ENCODE measurements at regions not wholly inside any gene's neighbourhood (a gene's known extent, or its start where the extent isn't known, plus 50 kb on each side); places are given as distances from the start of the nearest gene placed in this dataset.

DNA sequence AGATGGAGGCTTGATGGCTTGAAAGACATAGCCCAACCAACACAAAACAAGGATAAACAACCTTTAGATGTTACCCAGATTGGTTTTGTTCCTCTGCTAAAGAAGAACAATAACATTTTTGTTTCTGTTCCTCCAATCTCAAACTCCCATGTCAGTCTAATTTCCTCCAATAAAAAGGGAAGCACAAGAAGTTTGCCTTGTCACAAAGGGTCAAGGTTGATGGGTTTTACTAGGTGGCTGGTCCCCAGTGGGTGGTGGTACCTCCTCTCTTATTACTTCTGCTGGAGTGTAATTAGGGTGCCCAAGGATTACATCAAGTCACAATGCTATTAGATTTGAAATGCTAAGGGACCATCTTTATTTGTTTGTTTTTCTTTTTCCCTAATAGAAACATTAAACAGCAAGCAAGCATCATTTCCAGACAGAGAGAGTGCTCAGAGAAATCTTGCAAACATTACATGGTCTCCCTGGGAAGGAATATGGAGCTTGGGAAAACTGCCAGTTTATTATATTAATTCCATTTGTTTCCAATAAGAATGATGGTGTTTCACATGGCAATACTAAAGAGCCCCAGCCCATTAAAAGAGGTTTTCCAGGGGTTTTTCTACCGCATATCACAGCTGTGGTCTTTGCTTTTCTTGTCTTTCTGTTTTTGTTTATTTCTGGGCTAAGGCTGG is 78.3 kb upstream of the AOAH start (continued):
- TF ChIP-seq ZNF670 (CRISPR knock-in tag; IDR thresholded peaks at IDR 0.05; ENCODE audit: borderline replicate concordance), result no peak
- no peak for TF ChIP-seq ZSCAN20 (CRISPR knock-in tag; IDR thresholded peaks at IDR 0.05; ENCODE audit: borderline replicate concordance)

- POLR2A ChIA-PET, result no interaction called here
- BruUV-seq (replicated peaks), result no TSS peak
- H3K9ac ChIP-seq (ENCODE audit: insufficient read depth, low read depth, low read length), result no peak overlapping the region
- WGBS (ENCODE audit: low lambda C conversion rate), result 47% methylated on average over 4 of the region's 4 CpGs
- intact Hi-C loops (cut with micrococcal nuclease; ENCODE audit: unreplicated experiment) (no loop called here), in situ Hi-C loops (cut with HindIII; ENCODE audit: extremely low pct_ligation_motif_present, low pct_unique_long_range_greater_than_20kb) (no loop called here)
- H3K36me3 ChIP-seq (replicated peaks in 1 of 2; ENCODE audit: control insufficient read depth in 1 of 2, insufficient read depth in 2 of 2, low read length in 2 of 2), result no peaks in the 10 kb centered on the region
- ATAC-seq, result peak; percentile 72
- no peaks in the 10 kb centered on the region for H3K27me3 ChIP-seq (ENCODE audit: control insufficient read depth in 1 of 2, insufficient read depth in 2 of 2, low read length in 2 of 2)
- CTCF ChIA-PET (ENCODE audit: low intra/inter-chr PET ratio, low total read pairs), result no interaction called here
- no peaks in the 10 kb centered on the region for H3K9me3 ChIP-seq (ENCODE audit: low read length)
- H4K20me1 ChIP-seq (ENCODE audit: insufficient read depth, low read length), result no peaks in the 10 kb centered on the region
- no peaks in the 10 kb centered on the region for H3K79me2 ChIP-seq (ENCODE audit: insufficient read depth, low read length)
- H2AFZ ChIP-seq (ENCODE audit: low read length), result no peak overlapping the region
- H3K4me1 ChIP-seq (ENCODE audit: insufficient read depth, low read length), result peaks cover 44% of the 10 kb centered on the region
- peak; percentile 28 for DNase-seq (ENCODE audit: low spot score)
- peak; percentile 77 for FAIRE-seq
- peak overlapping the region; percentile 41 for H3K4me2 ChIP-seq (ENCODE audit: low read depth, low read length)
- H3K4me3 ChIP-seq (replicated peaks in 1 of 3; ENCODE audit: insufficient read depth in 1 of 3, low read depth in 2 of 3, low read length in 3 of 3), result no peak overlapping the region
- peak overlapping the region; percentile 72 for H3K27ac ChIP-seq (ENCODE audit: extremely low read length, insufficient read depth, low read length)
- TF ChIP-seq ZNF280D (CRISPR knock-in tag; IDR thresholded peaks at IDR 0.05) (peak; percentile 78; the same call in 1 of the 2 replicates), ZFX (CRISPR knock-in tag; IDR thresholded peaks at IDR 0.05; ENCODE audit: low read depth) (peak; percentile 48; the same call in 1 of the 2 replicates), NR2F1 (CRISPR knock-in tag; IDR thresholded peaks at IDR 0.05) (peak in 1 of 2 experiments; percentile 82; a peak in 2 of 4 replicates), NKX3-1 (CRISPR knock-in tag; IDR thresholded peaks at IDR 0.05) (no peak), FOXM1 (CRISPR knock-in tag; IDR thresholded peaks at IDR 0.05) (no peak), MIER3 (CRISPR knock-in tag; IDR thresholded peaks at IDR 0.05; ENCODE audit: borderline replicate concordance) (peak; percentile 63; the same call in 1 of the 2 replicates), ZBTB4 (CRISPR knock-in tag; IDR thresholded peaks at IDR 0.05; ENCODE audit: borderline replicate concordance) (peak; percentile 36; the same call in 1 of the 2 replicates), SOX5 (CRISPR knock-in tag; IDR thresholded peaks at IDR 0.05; ENCODE audit: borderline replicate concordance) (peak; percentile 38; the same call in 1 of the 2 replicates), RCOR2 (CRISPR knock-in tag; IDR thresholded peaks at IDR 0.05) (peak; percentile 76; the same call in 1 of the 2 replicates)
- TF ChIP-seq, protein P1, sequence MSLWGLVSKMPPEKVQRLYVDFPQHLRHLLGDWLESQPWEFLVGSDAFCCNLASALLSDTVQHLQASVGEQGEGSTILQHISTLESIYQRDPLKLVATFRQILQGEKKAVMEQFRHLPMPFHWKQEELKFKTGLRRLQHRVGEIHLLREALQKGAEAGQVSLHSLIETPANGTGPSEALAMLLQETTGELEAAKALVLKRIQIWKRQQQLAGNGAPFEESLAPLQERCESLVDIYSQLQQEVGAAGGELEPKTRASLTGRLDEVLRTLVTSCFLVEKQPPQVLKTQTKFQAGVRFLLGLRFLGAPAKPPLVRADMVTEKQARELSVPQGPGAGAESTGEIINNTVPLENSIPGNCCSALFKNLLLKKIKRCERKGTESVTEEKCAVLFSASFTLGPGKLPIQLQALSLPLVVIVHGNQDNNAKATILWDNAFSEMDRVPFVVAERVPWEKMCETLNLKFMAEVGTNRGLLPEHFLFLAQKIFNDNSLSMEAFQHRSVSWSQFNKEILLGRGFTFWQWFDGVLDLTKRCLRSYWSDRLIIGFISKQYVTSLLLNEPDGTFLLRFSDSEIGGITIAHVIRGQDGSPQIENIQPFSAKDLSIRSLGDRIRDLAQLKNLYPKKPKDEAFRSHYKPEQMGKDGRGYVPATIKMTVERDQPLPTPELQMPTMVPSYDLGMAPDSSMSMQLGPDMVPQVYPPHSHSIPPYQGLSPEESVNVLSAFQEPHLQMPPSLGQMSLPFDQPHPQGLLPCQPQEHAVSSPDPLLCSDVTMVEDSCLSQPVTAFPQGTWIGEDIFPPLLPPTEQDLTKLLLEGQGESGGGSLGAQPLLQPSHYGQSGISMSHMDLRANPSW (CRISPR knock-in tag; IDR thresholded peaks at IDR 0.05; ENCODE audit: borderline replicate concordance), result no peak
These were observed 72.7 kb upstream of the AOAH start for GRCh38 chr7:36796850-36797536.

Measured in HepG2 (cell line).